ENCODE measurements at regions not wholly inside any gene's neighbourhood (a gene's known extent, or its start where the extent isn't known, plus 50 kb on each side); places are given as distances from the start of the nearest gene placed in this dataset.

GRCh38 chr2:15705839-15706386 is 114.2 kb downstream of the DDX1 start:
- H3K36me3 ChIP-seq (ENCODE audit: control insufficient read depth, insufficient read depth, low read length) = no peaks in the 10 kb centered on the region
- no peaks in the 10 kb centered on the region for H3K4me1 ChIP-seq (ENCODE audit: control insufficient read depth, extremely low read depth, insufficient read depth, low read length)
- DNase-seq (ENCODE audit: low read depth in 2 of 2) = no peak
- no peak overlapping the region for H3K27ac ChIP-seq (ENCODE audit: insufficient read depth, low read length)
- H4K20me1 ChIP-seq (ENCODE audit: control insufficient read depth, extremely low read depth, insufficient read depth, low read length) = no peaks in the 10 kb centered on the region
- H3K4me2 ChIP-seq (ENCODE audit: extremely low read depth, insufficient read depth, low read length) = no peak overlapping the region
- no peak overlapping the region for H2AFZ ChIP-seq (ENCODE audit: low read length)
- TF ChIP-seq CTCF (conservative IDR thresholded peaks at IDR 0.05 in 1 of 2, IDR thresholded peaks at IDR 0.05 in 1 of 2; ENCODE audit: low read depth in 1 of 2, low read length in 2 of 2) = no peak
- TF ChIP-seq EZH2 (IDR thresholded peaks at IDR 0.05; ENCODE audit: low read length, missing control alignments) = no peak
- no peaks in the 10 kb centered on the region for H3K27me3 ChIP-seq (ENCODE audit: control insufficient read depth, insufficient read depth, low read length)
- no peaks in the 10 kb centered on the region for H3K79me2 ChIP-seq (ENCODE audit: control insufficient read depth, insufficient read depth, low read length)
- H3K9me3 ChIP-seq (ENCODE audit: control insufficient read depth, insufficient read depth, low read depth, low read length) = no peaks in the 10 kb centered on the region
- no peak overlapping the region for H3K4me3 ChIP-seq (replicated peaks in 1 of 4; ENCODE audit: control extremely low read depth in 1 of 4, insufficient read depth in 1 of 4, low read depth in 3 of 4, low read length in 4 of 4)
- no peak overlapping the region for H3K9ac ChIP-seq (ENCODE audit: insufficient read depth, low read length)

- H4K20me1 ChIP-seq (ENCODE audit: control insufficient read depth, extremely low read depth, insufficient read depth, low read length) = no peaks in the 10 kb centered on the region
- H3K36me3 ChIP-seq (ENCODE audit: control insufficient read depth, insufficient read depth, low read length) = no peaks in the 10 kb centered on the region
- H3K9ac ChIP-seq (ENCODE audit: insufficient read depth, low read length) = no peak overlapping the region
- H3K27ac ChIP-seq (ENCODE audit: insufficient read depth, low read length) = no peak overlapping the region
- no peak overlapping the region for H3K4me3 ChIP-seq (replicated peaks in 1 of 4; ENCODE audit: control extremely low read depth in 1 of 4, insufficient read depth in 1 of 4, low read depth in 3 of 4, low read length in 4 of 4)
- DNase-seq (ENCODE audit: low read depth in 2 of 2) = no peak
- TF ChIP-seq EZH2 (IDR thresholded peaks at IDR 0.05; ENCODE audit: low read length, missing control alignments) (no peak), CTCF (conservative IDR thresholded peaks at IDR 0.05 in 1 of 2, IDR thresholded peaks at IDR 0.05 in 1 of 2; ENCODE audit: low read depth in 1 of 2, low read length in 2 of 2) (no peak)
- H3K9me3 ChIP-seq (ENCODE audit: control insufficient read depth, insufficient read depth, low read depth, low read length) = no peaks in the 10 kb centered on the region
- no peaks in the 10 kb centered on the region for H3K4me1 ChIP-seq (ENCODE audit: control insufficient read depth, extremely low read depth, insufficient read depth, low read length)
- H2AFZ ChIP-seq (ENCODE audit: low read length) = no peak overlapping the region
- no peaks in the 10 kb centered on the region for H3K27me3 ChIP-seq (ENCODE audit: control insufficient read depth, insufficient read depth, low read length)
- no peaks in the 10 kb centered on the region for H3K79me2 ChIP-seq (ENCODE audit: control insufficient read depth, insufficient read depth, low read length)
- H3K4me2 ChIP-seq (ENCODE audit: extremely low read depth, insufficient read depth, low read length) = no peak overlapping the region
Observed at GRCh38 chr2:15706424-15706823, 114.8 kb downstream of the DDX1 start.

GRCh38 chr2:15706986-15707632 is 115.4 kb downstream of the DDX1 start:
- H3K4me1 ChIP-seq (ENCODE audit: control insufficient read depth, extremely low read depth, insufficient read depth, low read length) = no peaks in the 10 kb centered on the region
- H3K9ac ChIP-seq (ENCODE audit: insufficient read depth, low read length) = no peak overlapping the region
- no peaks in the 10 kb centered on the region for H3K36me3 ChIP-seq (ENCODE audit: control insufficient read depth, insufficient read depth, low read length)
- no peak overlapping the region for H2AFZ ChIP-seq (ENCODE audit: low read length)
- no peaks in the 10 kb centered on the region for H3K9me3 ChIP-seq (ENCODE audit: control insufficient read depth, insufficient read depth, low read depth, low read length)
- H3K4me3 ChIP-seq (replicated peaks in 1 of 4; ENCODE audit: control extremely low read depth in 1 of 4, insufficient read depth in 1 of 4, low read depth in 3 of 4, low read length in 4 of 4) = no peak overlapping the region
- H3K79me2 ChIP-seq (ENCODE audit: control insufficient read depth, insufficient read depth, low read length) = no peaks in the 10 kb centered on the region
- no peaks in the 10 kb centered on the region for H3K27me3 ChIP-seq (ENCODE audit: control insufficient read depth, insufficient read depth, low read length)
- DNase-seq (ENCODE audit: low read depth in 2 of 2) = no peak
- H4K20me1 ChIP-seq (ENCODE audit: control insufficient read depth, extremely low read depth, insufficient read depth, low read length) = no peaks in the 10 kb centered on the region
- TF ChIP-seq CTCF (conservative IDR thresholded peaks at IDR 0.05 in 1 of 2, IDR thresholded peaks at IDR 0.05 in 1 of 2; ENCODE audit: low read depth in 1 of 2, low read length in 2 of 2) = no peak
- no peak for TF ChIP-seq EZH2 (IDR thresholded peaks at IDR 0.05; ENCODE audit: low read length, missing control alignments)
- H3K4me2 ChIP-seq (ENCODE audit: extremely low read depth, insufficient read depth, low read length) = no peak overlapping the region
- no peak overlapping the region for H3K27ac ChIP-seq (ENCODE audit: insufficient read depth, low read length)
